Stimulated activated CD8-positive, alpha-beta memory T cell treated with anti-CD3 and anti-CD28 coated beads, Interleukin-4, amount 100 ng/mL, for 4 hours (primary cell): ENCODE measurements at regions not wholly inside any gene's neighbourhood (a gene's known extent, or its start where the extent isn't known, plus 50 kb on each side); places are given as distances from the start of the nearest gene placed in this dataset.
"Not testable (repeated sequence)": the region's sequence is repeated elsewhere in the genome, so short reads cannot be mapped to it uniquely, and the experiment has no call there.

ENCODE experiments used
- DNase-seq, 2 donors: peaks; one replicate each; pipeline ENCODE4 v3.0.0-alpha.2; 2020; ENCODE audit warnings: low read depth in 2 of 2, low spot score in 1 of 2

DNA sequence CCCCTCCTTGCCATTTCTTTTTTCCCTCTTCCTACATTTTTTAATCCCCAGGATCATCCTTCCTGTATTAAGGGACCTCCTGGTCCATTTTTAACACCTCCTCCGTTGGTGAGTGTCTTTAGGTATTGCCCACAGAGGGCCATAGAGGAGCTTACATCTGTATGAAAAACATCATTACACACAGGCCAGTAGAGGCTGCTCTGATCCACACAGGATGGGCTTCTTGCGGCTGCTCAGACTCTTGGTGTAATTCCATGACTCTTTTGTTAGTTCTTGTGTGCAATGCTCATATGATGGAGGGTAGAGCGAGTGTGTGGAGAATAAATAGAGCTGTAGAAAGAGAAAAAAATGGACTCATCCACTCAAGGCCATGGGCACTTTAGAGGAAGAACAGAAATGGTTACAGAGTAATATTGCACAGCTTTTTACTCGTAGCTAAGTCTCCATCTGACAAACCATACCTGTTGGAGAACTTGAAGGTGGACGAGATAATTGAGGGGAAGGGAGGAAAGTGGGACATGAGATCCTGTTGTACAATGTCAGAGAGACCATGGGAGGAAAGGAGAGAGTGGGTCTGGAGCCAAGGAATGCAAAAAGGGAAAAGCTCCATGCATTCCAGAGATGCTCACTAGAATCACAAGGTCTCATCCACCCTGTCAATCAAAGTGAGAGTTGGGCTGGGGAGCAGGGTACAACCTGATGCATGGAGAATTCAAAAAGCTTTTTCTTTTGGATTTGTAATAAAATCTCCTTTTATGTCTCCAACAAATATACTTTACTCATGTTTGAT is 129.7 kb upstream of the TNP1 start:
- no peak for DNase-seq

DNA sequence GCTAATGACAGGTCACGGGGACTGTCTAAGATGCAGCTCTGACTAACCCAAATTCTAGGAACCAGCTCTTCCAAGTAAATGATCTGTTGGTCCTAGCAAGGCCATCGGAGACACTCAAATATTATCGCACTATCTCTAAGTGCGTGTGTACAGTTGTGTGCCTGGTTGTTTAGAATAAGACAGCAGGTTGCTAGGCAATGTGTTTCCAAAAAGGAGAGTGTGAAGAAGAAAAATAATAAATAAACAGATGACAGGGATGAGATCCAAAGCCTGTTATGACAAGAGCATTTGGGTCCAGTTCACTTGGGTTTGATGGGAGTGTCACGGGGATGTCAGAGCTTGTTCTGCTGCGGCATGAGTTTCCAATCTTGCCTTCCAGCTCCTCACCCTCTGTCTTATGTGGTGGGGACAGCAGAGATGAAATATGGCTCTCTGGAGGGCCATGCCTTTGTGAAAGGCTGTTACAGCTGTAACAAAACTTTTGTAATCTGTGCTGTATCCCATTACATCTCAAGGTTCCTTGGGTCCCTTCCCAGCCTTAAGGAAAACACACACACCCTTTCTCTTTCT is 127.5 kb upstream of the TNP1 start:
- DNase-seq = no peak

DNA sequence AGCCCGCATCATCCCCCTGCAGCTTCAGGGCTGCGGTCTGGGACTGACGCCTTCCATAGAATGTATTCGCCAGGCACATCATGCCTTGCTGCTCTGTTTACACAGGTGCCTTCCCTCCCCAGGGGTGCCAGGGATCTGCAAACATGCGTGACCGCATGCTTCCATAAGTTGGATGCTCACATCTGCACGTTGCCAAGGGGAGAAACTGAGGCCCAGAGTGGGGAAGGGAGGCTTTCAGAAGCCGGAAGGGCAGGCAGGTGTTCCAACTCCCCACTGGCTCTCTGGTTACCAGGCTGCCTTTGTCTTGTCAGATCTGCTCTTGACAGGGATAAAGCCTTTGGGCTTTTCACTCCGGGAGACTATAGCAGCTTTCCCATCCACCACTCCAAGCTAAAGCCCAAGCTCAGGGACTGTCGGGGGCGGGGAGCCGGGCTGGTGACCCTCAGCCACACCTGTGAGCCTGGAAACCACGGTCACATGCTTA is 125.8 kb upstream of the TNP1 start:
- no peak for DNase-seq

GRCh38 chr2:216984937-216985336 is 125.1 kb upstream of the TNP1 start:
- DNase-seq = no peak

DNA sequence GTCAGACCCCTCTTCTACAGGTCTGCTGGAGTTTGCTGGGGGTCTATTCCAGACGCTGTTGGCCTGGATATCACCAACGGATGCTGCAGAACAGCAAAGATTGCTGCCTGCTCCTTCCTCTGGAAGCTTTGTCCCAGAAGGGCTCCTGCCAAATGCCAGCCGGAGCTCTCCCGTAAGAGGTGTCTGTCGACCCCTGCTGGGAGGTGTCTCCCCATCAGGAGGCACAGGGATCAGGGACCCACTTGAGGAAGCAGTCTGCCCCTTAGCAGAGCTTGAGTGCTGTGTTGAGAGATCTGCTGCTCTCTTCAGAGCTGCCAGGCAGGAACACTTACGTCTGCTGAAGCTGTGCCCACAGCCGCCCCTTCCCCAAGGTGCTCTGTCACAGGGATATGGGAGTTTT is 122.1 kb upstream of the TNP1 start:
- not testable (repeated sequence) for DNase-seq

- not testable (repeated sequence) for DNase-seq
These were observed 120.6 kb upstream of the TNP1 start for GRCh38 chr2:216980510-216980909.

DNA sequence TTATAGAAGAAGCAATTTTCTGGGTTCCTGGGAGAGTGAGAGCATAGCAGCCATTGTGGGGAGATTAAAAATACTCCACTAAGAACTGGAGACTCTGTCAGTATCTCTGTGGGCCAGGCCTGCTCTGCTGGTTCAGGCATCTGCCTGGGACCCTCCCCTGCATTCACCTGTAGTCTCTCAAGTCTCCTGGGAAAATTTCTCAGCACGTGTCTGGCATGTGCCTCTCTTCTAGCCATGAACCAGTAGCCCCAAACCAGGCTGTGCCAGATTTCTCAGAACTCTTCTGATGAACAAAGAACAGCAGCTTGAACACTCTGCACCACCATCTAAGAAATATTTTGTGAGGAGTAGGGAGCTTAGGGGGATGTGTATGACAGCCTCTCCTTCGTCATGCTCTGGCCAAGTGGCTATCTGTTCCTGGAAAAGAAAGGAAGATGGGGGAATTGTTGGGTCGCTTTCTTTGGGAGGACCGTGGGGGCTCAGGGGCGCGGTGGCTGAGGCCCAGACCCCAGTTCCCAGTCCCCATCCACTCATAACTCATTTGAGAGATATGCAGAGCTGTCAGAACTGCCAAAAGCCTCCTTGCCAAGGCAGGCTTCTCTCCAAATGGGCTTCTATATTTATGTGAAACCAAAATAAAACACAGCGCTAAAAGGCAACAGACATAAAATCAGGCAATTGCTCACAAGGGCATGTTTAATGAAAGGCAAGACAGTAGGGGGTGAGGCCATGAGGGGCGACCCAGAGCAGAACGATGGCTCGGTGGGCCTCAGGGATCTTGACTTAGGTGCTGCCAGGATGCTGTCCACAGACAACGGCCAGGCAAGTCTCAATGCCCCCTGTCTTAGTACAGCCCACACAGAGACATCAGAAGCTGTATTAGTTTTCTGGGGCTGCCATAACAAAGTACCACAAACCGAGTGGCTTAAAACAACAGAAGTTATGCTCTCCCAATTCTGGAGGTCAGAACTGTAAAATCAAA is 114.7 kb upstream of the TNP1 start:
- no peak for DNase-seq

GRCh38 chr2:216971593-216971992 is 111.7 kb upstream of the TNP1 start:
- DNase-seq = no peak

- DNase-seq = no peak
These were observed 110.6 kb upstream of the TNP1 start for GRCh38 chr2:216970359-216970915.

- no peak for DNase-seq
These were observed 108.0 kb upstream of the TNP1 start for GRCh38 chr2:216967889-216968288.

DNA sequence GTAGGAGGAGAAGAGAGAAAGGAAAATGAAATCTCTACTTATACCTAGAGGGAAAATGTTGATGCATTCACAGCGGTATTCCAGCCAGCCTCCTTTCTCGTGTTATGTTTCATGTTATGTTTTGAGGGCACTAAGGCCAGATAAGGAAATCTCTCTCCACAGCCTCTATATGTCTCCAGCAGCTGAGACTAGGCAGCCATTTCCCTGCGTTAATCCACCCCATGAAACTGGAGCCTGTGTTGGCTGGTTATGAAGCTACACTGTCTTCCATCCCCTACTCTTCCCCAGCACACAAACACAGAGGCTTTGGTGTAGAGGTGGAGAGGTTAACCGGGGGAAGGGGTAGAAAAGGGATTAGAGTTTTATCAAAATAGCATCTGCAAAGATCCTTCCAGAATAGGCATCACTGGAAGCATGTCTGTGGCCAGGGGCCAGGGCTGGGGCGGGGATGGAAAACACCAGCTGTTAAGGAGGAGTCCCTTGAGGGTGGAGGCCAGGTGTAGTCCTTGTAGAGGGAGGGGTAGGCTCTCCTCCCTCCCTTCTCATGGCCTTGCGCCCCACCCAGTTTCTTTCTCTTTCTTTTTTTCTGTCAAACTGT is 100.9 kb upstream of the TNP1 start:
- DNase-seq = no peak

DNA sequence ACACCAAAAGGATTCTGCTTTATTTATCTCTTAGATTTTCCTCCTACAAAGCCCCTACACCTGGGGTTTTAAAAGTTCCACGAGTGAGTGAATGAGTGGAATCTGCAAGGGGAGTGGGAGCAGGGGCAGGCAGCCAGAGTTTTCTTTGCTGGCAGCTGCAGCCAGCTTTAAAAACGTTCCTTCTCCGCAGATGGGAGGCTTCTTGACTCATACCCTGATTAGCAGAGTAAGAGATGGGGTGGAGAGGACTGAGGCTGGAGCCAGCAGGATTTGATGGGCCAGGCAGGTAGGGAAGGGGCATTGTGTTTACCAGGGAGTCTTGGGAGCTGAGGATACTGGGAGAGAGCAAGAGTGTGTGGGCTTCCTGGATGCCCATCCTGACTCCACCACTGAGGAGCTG is 99.6 kb upstream of the TNP1 start:
- no peak for DNase-seq

DNA sequence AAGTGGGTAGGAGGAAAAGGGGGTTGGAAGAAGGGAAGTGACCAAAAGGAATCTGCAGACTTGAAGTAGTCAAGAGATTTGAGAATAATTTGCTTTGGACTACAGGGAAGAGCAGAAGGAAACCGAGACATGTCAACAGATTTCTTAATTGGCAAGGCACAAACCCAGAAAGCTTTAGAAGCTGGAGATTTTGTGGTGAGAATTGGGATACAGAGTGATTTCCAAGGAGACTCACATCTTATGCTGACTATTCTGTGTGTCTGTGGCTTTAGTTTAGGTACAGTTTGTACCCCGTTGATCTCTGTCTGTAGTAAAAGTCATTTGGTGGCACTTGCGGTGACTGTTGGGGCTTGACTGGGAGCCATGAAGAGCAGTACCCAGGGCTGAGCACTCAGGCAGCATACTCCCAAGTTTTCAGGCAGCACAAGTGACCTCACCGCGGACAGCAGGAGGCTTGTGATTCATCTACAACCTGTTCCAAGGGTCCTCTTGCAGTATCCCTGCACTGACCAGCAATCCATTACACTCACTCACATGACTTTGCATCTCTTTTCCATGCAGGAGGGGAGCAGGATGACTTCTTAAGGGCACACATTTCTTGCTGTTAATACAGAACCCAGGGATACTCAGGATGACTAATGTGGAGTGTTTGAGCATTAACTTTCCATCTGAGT is 97.1 kb upstream of the TNP1 start:
- no peak for DNase-seq

- DNase-seq = no peak
These were observed 91.3 kb upstream of the TNP1 start for GRCh38 chr2:216951171-216951570.

- DNase-seq = no peak
These were observed 90.7 kb upstream of the TNP1 start for GRCh38 chr2:216950547-216950946.

- no peak for DNase-seq
These were observed 90.0 kb upstream of the TNP1 start for GRCh38 chr2:216949700-216950413.

DNA sequence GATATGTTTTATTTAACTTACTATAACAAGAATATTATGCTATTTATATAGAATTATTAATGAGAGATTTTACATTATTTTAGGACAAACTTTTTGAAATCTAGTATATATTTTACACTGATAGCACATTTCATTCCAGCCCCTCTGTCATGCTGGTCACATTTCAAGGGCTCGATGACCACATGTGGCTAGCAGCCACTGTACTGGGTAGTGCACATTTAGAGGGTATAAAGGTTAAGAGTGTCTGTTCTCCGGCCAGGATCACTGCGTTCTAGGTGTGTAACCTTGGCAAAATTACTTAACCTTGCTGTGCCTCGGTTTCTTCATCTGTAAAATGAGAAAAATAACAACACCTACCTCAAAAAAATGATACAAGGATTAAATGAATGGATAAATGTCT is 87.2 kb upstream of the TNP1 start:
- DNase-seq = no peak

DNA sequence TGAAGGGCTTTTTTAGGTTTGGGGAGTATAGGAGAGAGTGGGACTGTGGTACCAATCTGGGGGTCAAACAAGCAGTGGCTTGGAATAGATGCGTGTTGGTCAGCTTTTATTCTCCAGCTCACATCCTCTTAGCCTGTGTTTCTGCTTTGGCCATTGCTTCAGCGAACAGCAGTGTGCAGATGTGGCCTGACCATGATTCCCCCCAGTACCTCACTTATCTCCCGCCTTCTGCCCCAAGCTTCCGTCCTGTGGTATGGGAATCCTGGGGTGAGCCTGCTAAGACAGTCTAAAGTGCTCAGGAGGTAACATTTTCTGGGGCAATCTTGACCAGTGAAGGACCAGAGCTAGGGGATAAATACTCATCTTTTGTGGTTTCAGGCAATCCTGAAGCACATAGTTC is 84.9 kb upstream of the TNP1 start:
- no peak for DNase-seq

GRCh38 chr2:216943109-216943508 is 83.2 kb upstream of the TNP1 start:
- DNase-seq = no peak

DNA sequence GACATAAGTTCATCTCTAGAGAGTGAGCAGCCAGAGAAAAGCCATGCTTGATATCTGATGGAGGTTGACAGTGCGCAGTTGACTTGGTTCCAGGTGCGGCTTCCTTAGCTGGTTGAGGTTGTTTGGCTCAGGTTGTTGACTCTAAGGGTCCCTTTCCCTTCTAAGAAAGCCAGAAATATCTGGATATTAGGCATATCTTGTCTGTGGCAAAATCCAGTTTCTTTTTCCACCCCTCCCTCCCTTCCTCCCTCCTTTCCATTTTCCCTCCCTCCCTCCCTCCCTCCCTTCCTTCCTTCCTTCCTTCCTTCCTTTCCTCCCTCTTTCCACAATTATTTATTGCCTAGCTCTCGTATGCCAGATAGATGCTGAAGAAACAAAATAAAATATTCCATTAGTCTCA is 82.6 kb upstream of the TNP1 start:
- no peak for DNase-seq
